ENCODE measurements at regions not wholly inside any gene's neighbourhood (a gene's known extent, or its start where the extent isn't known, plus 50 kb on each side); places are given as distances from the start of the nearest gene placed in this dataset.

GRCh38 chr12:108021141-108021540, 107.9 kb upstream of the WSCD2 start:
- no peak overlapping the region for H3K4me2 ChIP-seq (ENCODE audit: low read length)
- H3K9me3 ChIP-seq (ENCODE audit: insufficient read depth, low read length): no peaks in the 10 kb centered on the region
- no peak overlapping the region for H3K9ac ChIP-seq (ENCODE audit: low read length)
- no peaks in the 10 kb centered on the region for H4K20me1 ChIP-seq (ENCODE audit: insufficient read depth, low read length)
- H2AFZ ChIP-seq (ENCODE audit: low read depth, low read length): no peak overlapping the region
- H3K27ac ChIP-seq (ENCODE audit: low read length): no peak overlapping the region
- H3K36me3 ChIP-seq (replicated peaks; ENCODE audit: low read depth, low read length): no peaks in the 10 kb centered on the region
- no peaks in the 10 kb centered on the region for H3K4me1 ChIP-seq (ENCODE audit: low read length)
- H3K27me3 ChIP-seq (ENCODE audit: low read depth, low read length): peaks cover 53% of the 10 kb centered on the region
- H3K79me2 ChIP-seq (ENCODE audit: low read length): no peaks in the 10 kb centered on the region
- H3K4me3 ChIP-seq (ENCODE audit: low read length): no peak overlapping the region
- no peak for TF ChIP-seq CTCF (IDR thresholded peaks at IDR 0.05; ENCODE audit: low read depth, low read length)
- TF ChIP-seq EZH2phosphoT487 (IDR thresholded peaks at IDR 0.05; ENCODE audit: low read depth): no peak

DNA sequence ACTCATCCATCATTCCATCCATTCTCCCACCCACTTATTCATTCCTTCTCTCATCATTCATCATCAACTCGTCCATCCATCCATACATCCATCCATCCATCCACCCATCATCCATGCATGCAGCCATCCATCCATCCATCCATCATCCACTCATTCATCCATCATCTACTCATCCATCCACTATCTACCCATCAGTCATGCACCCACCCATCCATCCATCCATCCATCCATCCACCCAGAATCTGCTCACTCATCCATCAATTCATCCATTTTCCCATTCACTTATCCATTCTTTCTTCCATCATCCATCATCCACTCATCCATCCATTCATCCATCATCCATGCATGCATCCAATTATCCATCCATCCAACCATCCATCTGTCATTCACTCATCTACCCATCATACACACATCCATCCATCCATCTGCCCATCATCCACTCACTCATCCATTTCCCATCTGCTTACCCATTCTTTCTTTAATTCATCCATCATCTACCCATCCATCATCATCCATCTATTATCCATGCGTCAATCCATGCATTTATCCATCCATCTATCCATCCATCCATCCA, 107.1 kb upstream of the WSCD2 start:
- Histone ChIP-seq H3K4me2 (ENCODE audit: low read length) (no peak overlapping the region), H3K27me3 (ENCODE audit: low read depth, low read length) (peaks cover 46% of the 10 kb centered on the region), H3K4me1 (ENCODE audit: low read length) (no peaks in the 10 kb centered on the region), H3K4me3 (ENCODE audit: low read length) (no peak overlapping the region), H3K79me2 (ENCODE audit: low read length) (no peaks in the 10 kb centered on the region), H3K27ac (ENCODE audit: low read length) (no peak overlapping the region), H3K9ac (ENCODE audit: low read length) (no peak overlapping the region), H4K20me1 (ENCODE audit: insufficient read depth, low read length) (no peaks in the 10 kb centered on the region), H3K36me3 (replicated peaks; ENCODE audit: low read depth, low read length) (no peaks in the 10 kb centered on the region), H2AFZ (ENCODE audit: low read depth, low read length) (no peak overlapping the region), H3K9me3 (ENCODE audit: insufficient read depth, low read length) (no peaks in the 10 kb centered on the region)
- no peak for TF ChIP-seq EZH2phosphoT487 (IDR thresholded peaks at IDR 0.05; ENCODE audit: low read depth)
- TF ChIP-seq CTCF (IDR thresholded peaks at IDR 0.05; ENCODE audit: low read depth, low read length): no peak

GRCh38 chr12:108029051-108029835, 99.8 kb upstream of the WSCD2 start:
- H3K4me3 ChIP-seq (ENCODE audit: low read length): no peak overlapping the region
- H3K4me2 ChIP-seq (ENCODE audit: low read length): no peak overlapping the region
- H3K4me1 ChIP-seq (ENCODE audit: low read length): no peaks in the 10 kb centered on the region
- H3K27me3 ChIP-seq (ENCODE audit: low read depth, low read length): peaks cover 22% of the 10 kb centered on the region; the same call in 1 of the 2 replicates
- H3K79me2 ChIP-seq (ENCODE audit: low read length): no peaks in the 10 kb centered on the region
- no peak for TF ChIP-seq CTCF (IDR thresholded peaks at IDR 0.05; ENCODE audit: low read depth, low read length)
- TF ChIP-seq EZH2phosphoT487 (IDR thresholded peaks at IDR 0.05; ENCODE audit: low read depth): no peak
- no peaks in the 10 kb centered on the region for H4K20me1 ChIP-seq (ENCODE audit: insufficient read depth, low read length)
- no peak overlapping the region for H2AFZ ChIP-seq (ENCODE audit: low read depth, low read length)
- H3K9me3 ChIP-seq (ENCODE audit: insufficient read depth, low read length): no peaks in the 10 kb centered on the region
- no peak overlapping the region for H3K27ac ChIP-seq (ENCODE audit: low read length)
- H3K9ac ChIP-seq (ENCODE audit: low read length): no peak overlapping the region
- H3K36me3 ChIP-seq (replicated peaks; ENCODE audit: low read depth, low read length): no peaks in the 10 kb centered on the region

- no peaks in the 10 kb centered on the region for H3K4me1 ChIP-seq (ENCODE audit: low read length)
- H3K9me3 ChIP-seq (ENCODE audit: insufficient read depth, low read length): no peaks in the 10 kb centered on the region
- TF ChIP-seq CTCF (IDR thresholded peaks at IDR 0.05; ENCODE audit: low read depth, low read length): no peak
- no peak for TF ChIP-seq EZH2phosphoT487 (IDR thresholded peaks at IDR 0.05; ENCODE audit: low read depth)
- H3K4me3 ChIP-seq (ENCODE audit: low read length): no peak overlapping the region
- no peak overlapping the region for H3K4me2 ChIP-seq (ENCODE audit: low read length)
- H2AFZ ChIP-seq (ENCODE audit: low read depth, low read length): no peak overlapping the region
- H3K9ac ChIP-seq (ENCODE audit: low read length): no peak overlapping the region
- no peaks in the 10 kb centered on the region for H3K79me2 ChIP-seq (ENCODE audit: low read length)
- no peaks in the 10 kb centered on the region for H4K20me1 ChIP-seq (ENCODE audit: insufficient read depth, low read length)
- H3K36me3 ChIP-seq (replicated peaks; ENCODE audit: low read depth, low read length): no peaks in the 10 kb centered on the region
- peaks cover 6% of the 10 kb centered on the region; the same call in 1 of the 2 replicates for H3K27me3 ChIP-seq (ENCODE audit: low read depth, low read length)
- no peak overlapping the region for H3K27ac ChIP-seq (ENCODE audit: low read length)
Observed at GRCh38 chr12:108033090-108033489, 96.0 kb upstream of the WSCD2 start.
